ENCODE measurements at regions not wholly inside any gene's neighbourhood (a gene's known extent, or its start where the extent isn't known, plus 50 kb on each side); places are given as distances from the start of the nearest gene placed in this dataset.

GRCh38 chr6:26225848-26226578, 138.8 kb downstream of the HFE start:
- TF ChIP-seq CTCF (conservative IDR thresholded peaks at IDR 0.05; ENCODE audit: low read length) (no peak), EZH2phosphoT487 (IDR thresholded peaks at IDR 0.05; ENCODE audit: borderline replicate concordance, low read depth, low read length) (no peak)
